MCF 10A (cell line): ENCODE measurements at regions not wholly inside any gene's neighbourhood (a gene's known extent, or its start where the extent isn't known, plus 50 kb on each side); places are given as distances from the start of the nearest gene placed in this dataset.

Source experiments
- BruUV-seq: library from RNA; stranded (reverse); fragments of 400-500 nt; replicated peaks from 2 replicates; lab custom pipeline; 2021; lab: Mats Ljungman, UMichigan
- CTCF ChIA-PET: fragments of 300-600 bp; sonication (Branson Sonifier 250); formaldehyde crosslinking; extraction: SDS; loops from one replicate; lab custom pipeline; 2021; ENCODE audit warnings: antibody characterized with exemption, inconsistent platforms; lab: Yijun Ruan, JAX
- POLR2A ChIA-PET: fragments of 300-600, 350-650 bp; sonication (Branson Sonifier 250); formaldehyde crosslinking; extraction: SDS; loops from one replicate; lab custom pipeline; 2020; ENCODE audit warnings: antibody characterized with exemption, inconsistent platforms; lab: Yijun Ruan, JAX
- DNase-seq: peaks from one replicate; pipeline ENCODE4 v3.0.0-alpha.2; 2018; ENCODE audit not compliant: unreplicated experiment
- H3K27ac Mint-ChIP-seq: one replicate; pipeline ENCODE4 v1.8.0; 2022; ENCODE audit warnings: mild to moderate bottlenecking, low read depth, mixed read lengths; ENCODE audit not compliant: unreplicated experiment
- H3K27me3 Mint-ChIP-seq: one replicate; pipeline ENCODE4 v1.8.0; 2022; ENCODE audit warnings: mixed read lengths; ENCODE audit not compliant: insufficient read depth, unreplicated experiment
- H3K36me3 Mint-ChIP-seq: one replicate; pipeline ENCODE4 v1.8.0; 2022; ENCODE audit warnings: mild to moderate bottlenecking, moderate library complexity, mixed read lengths; ENCODE audit not compliant: insufficient read depth, unreplicated experiment
- H3K4me1 Mint-ChIP-seq: one replicate; pipeline ENCODE4 v1.8.0; 2022; ENCODE audit warnings: mixed read lengths; ENCODE audit not compliant: insufficient read depth, unreplicated experiment
- H3K4me3 Mint-ChIP-seq: one replicate; pipeline ENCODE4 v1.8.0; 2022; ENCODE audit warnings: mild to moderate bottlenecking, moderate library complexity, mixed read lengths; ENCODE audit not compliant: unreplicated experiment
- H3K9me3 Mint-ChIP-seq: one replicate; pipeline ENCODE4 v1.8.0; 2022; ENCODE audit warnings: mixed read lengths; ENCODE audit not compliant: unreplicated experiment
- CTCF ChIP-seq: fragments of 200-600 bp; IDR thresholded peaks from one replicate; pipeline ENCODE4 v1.8.0; 2022; ENCODE audit warnings: antibody characterized with exemption, mild to moderate bottlenecking; ENCODE audit not compliant: unreplicated experiment
- intact Hi-C: fragments of 100-400 bp; cut with micrococcal nuclease; formaldehyde crosslinking; loops from 2 replicates; pipeline ENCODE4 v1.14.1; 2022

DNA sequence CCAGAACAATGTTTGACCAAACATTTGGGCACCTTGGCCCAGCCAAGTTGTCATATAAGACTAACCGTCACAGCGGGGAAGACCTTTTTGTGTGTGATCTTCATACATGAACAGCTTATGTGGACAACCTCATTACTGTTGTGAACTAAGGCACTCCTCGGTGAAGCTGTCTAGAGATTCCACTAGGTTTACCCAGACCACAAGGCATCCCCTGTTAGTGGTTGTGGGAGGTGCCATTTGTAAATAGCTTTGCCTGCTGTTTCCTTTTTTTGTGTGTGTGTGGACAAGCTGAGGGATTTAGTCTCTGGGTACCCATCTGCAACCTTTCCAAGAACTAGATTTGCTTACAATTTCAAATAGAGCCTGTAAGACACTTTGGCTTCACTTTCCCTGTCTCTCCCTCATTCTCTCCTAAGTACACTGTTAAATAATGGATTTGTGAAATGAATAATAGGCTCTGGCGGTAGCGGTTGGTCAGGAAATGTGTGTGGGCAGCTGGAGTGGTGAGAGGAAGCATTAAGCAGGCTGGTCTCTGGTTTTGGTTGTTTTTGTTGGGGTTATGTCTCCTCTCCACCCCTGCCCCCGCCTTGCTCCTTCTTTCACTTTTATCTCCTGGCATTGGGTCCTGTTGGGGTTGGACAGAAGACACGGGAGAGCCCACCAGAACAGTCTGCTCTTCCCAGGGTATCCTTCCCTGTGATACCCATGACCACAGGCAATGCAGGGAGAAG is 727.6 kb downstream of the VRK1 start:
- peaks cover 17% of the 10 kb centered on the region for H3K27me3 Mint-ChIP-seq
- TF ChIP-seq CTCF: no peak
- peaks cover 9% of the 10 kb centered on the region for H3K4me1 Mint-ChIP-seq
- H3K4me3 Mint-ChIP-seq: no peak overlapping the region
- no peak overlapping the region for H3K27ac Mint-ChIP-seq
- POLR2A ChIA-PET: interaction anchor here (0.6 kb wide), 1 partner anchor 25 kb away, joined by 3 read pairs; no protein-coding TSS in a partner anchor
- no TSS peak for BruUV-seq
- intact Hi-C loops: no loop called here
- DNase-seq: no peak
- peaks cover 6% of the 10 kb centered on the region for H3K36me3 Mint-ChIP-seq
- H3K9me3 Mint-ChIP-seq: peaks cover 13% of the 10 kb centered on the region
- CTCF ChIA-PET: interaction anchor here (0.6 to 1.4 kb wide), 4 partner anchors 8 to 1807 kb away, joined by 3 to 6 read pairs (median 6); no protein-coding TSS in a partner anchor

- DNase-seq: no peak
- no peak for TF ChIP-seq CTCF
- H3K4me1 Mint-ChIP-seq: peaks cover 9% of the 10 kb centered on the region
- ChIA-PET CTCF (no interaction called here), POLR2A (interaction anchor here (0.9 kb wide), 1 partner anchor 77 kb away, joined by 3 read pairs; no protein-coding TSS in a partner anchor)
- no peaks in the 10 kb centered on the region for H3K36me3 Mint-ChIP-seq
- H3K9me3 Mint-ChIP-seq: peaks cover under 1% of the 10 kb centered on the region
- H3K27me3 Mint-ChIP-seq: peaks cover 17% of the 10 kb centered on the region
- no TSS peak for BruUV-seq
- intact Hi-C loops: no loop called here
- no peak overlapping the region for H3K4me3 Mint-ChIP-seq
- H3K27ac Mint-ChIP-seq: no peak overlapping the region
Observed at GRCh38 chr14:97527993-97528392, 730.8 kb downstream of the VRK1 start.

GRCh38 chr14:97532052-97532451 is 734.9 kb downstream of the VRK1 start:
- no peak overlapping the region for H3K27ac Mint-ChIP-seq
- no peaks in the 10 kb centered on the region for H3K36me3 Mint-ChIP-seq
- BruUV-seq: no TSS peak
- intact Hi-C loops: no loop called here
- no peak overlapping the region for H3K4me3 Mint-ChIP-seq
- no peaks in the 10 kb centered on the region for H3K4me1 Mint-ChIP-seq
- H3K9me3 Mint-ChIP-seq: no peaks in the 10 kb centered on the region
- H3K27me3 Mint-ChIP-seq: peaks cover 17% of the 10 kb centered on the region
- CTCF ChIA-PET: interaction anchor here (0.6 kb wide), 1 partner anchor 1788 kb away, joined by 3 read pairs; no protein-coding TSS in a partner anchor
- DNase-seq: no peak
- no peak for TF ChIP-seq CTCF
- POLR2A ChIA-PET: no interaction called here

DNA sequence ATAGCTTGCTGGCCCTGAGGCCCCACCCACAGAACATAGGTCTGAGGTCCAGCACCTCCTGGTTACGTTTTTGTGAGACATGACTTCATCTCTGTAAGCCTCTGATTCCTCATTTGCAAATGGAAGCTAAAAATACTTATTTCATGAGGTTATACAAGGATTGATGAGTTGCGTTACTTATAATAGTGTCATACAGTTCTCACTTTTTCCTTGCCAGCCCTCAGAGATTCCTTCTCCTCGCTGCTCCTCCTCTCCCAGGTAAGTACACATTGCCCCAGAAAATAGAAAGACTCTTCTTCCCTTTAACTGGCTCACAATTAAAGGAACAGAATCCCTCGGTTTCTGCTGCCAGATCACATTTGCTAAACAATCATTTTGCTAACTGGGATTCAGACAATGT is 739.2 kb downstream of the VRK1 start:
- intact Hi-C loops: no loop called here
- H3K9me3 Mint-ChIP-seq: peaks cover 7% of the 10 kb centered on the region
- no peaks in the 10 kb centered on the region for H3K36me3 Mint-ChIP-seq
- no peaks in the 10 kb centered on the region for H3K4me1 Mint-ChIP-seq
- no peak for DNase-seq
- POLR2A ChIA-PET: no interaction called here
- no peaks in the 10 kb centered on the region for H3K27me3 Mint-ChIP-seq
- no peak overlapping the region for H3K27ac Mint-ChIP-seq
- BruUV-seq: no TSS peak
- no peak for TF ChIP-seq CTCF
- no peak overlapping the region for H3K4me3 Mint-ChIP-seq
- CTCF ChIA-PET: no interaction called here
